Duodenal mucosa (tissue), 2 donors: ENCODE measurements at regions not wholly inside any gene's neighbourhood (a gene's known extent, or its start where the extent isn't known, plus 50 kb on each side); places are given as distances from the start of the nearest gene placed in this dataset.

Experiments
- H3K27ac ChIP-seq: one replicate; pipeline ENCODE4 v1.7.0; 2013; ENCODE audit warnings: low read depth, low read length
- H3K27me3 ChIP-seq, 2 donors: one replicate each; pipeline ENCODE4 v1.7.0; 2013; ENCODE audit warnings: low read length in 2 of 2, control low read depth in 1 of 2; ENCODE audit not compliant: insufficient read depth in 2 of 2, control insufficient read depth in 1 of 2
- H3K36me3 ChIP-seq, 2 donors: one replicate each; pipeline ENCODE4 v1.7.0; 2013; ENCODE audit warnings: low read length in 2 of 2, control low read depth in 1 of 2; ENCODE audit not compliant: insufficient read depth in 2 of 2, control insufficient read depth in 1 of 2
- H3K4me1 ChIP-seq, 2 donors: one replicate each; pipeline ENCODE4 v1.7.0; 2013; ENCODE audit warnings: low read length in 2 of 2, control low read depth in 1 of 2; ENCODE audit not compliant: insufficient read depth in 2 of 2, control insufficient read depth in 1 of 2
- H3K4me3 ChIP-seq, 2 donors: one replicate each; pipeline ENCODE4 v1.7.0; 2013; ENCODE audit warnings: low read length in 2 of 2, low read depth in 1 of 2
- H3K9ac ChIP-seq, 2 donors: one replicate each; pipeline ENCODE4 v1.7.0; 2013; ENCODE audit warnings: low read length in 2 of 2, low read depth in 1 of 2
- H3K9me3 ChIP-seq, 2 donors: one replicate each; pipeline ENCODE4 v1.7.0; 2013; ENCODE audit warnings: low read length in 2 of 2, control low read depth in 1 of 2; ENCODE audit not compliant: control insufficient read depth in 1 of 2

- H3K4me3 ChIP-seq: no peak overlapping the region
- no peak overlapping the region for H3K9ac ChIP-seq
- no peaks in the 10 kb centered on the region for H3K4me1 ChIP-seq
- H3K36me3 ChIP-seq: no peaks in the 10 kb centered on the region
- H3K9me3 ChIP-seq: no peaks in the 10 kb centered on the region
- no peaks in the 10 kb centered on the region for H3K27me3 ChIP-seq
- no peak overlapping the region for H3K27ac ChIP-seq
These were observed 164.2 kb upstream of the SLIT2 start for GRCh38 chr4:20087522-20087911.

- Histone ChIP-seq H3K9ac (no peak overlapping the region), H3K27ac (no peak overlapping the region), H3K4me3 (no peak overlapping the region), H3K36me3 (no peaks in the 10 kb centered on the region), H3K4me1 (no peaks in the 10 kb centered on the region), H3K27me3 (no peaks in the 10 kb centered on the region), H3K9me3 (no peaks in the 10 kb centered on the region)
These were observed 164.7 kb upstream of the SLIT2 start for GRCh38 chr4:20086799-20087521.

GRCh38 chr4:20086067-20086798 is 165.5 kb upstream of the SLIT2 start:
- Histone ChIP-seq H3K9me3 (no peaks in the 10 kb centered on the region), H3K27me3 (no peaks in the 10 kb centered on the region), H3K4me3 (no peak overlapping the region), H3K9ac (no peak overlapping the region), H3K27ac (no peak overlapping the region), H3K36me3 (no peaks in the 10 kb centered on the region), H3K4me1 (no peaks in the 10 kb centered on the region)

- Histone ChIP-seq H3K36me3 (no peaks in the 10 kb centered on the region), H3K9ac (no peak overlapping the region), H3K27ac (no peak overlapping the region), H3K27me3 (no peaks in the 10 kb centered on the region), H3K9me3 (no peaks in the 10 kb centered on the region), H3K4me1 (no peaks in the 10 kb centered on the region), H3K4me3 (no peak overlapping the region)
These were observed 166.1 kb upstream of the SLIT2 start for GRCh38 chr4:20085653-20086052.

GRCh38 chr4:20085156-20085555 is 166.5 kb upstream of the SLIT2 start:
- H3K27me3 ChIP-seq: no peaks in the 10 kb centered on the region
- H3K36me3 ChIP-seq: no peaks in the 10 kb centered on the region
- H3K9me3 ChIP-seq: no peaks in the 10 kb centered on the region
- no peak overlapping the region for H3K4me3 ChIP-seq
- no peak overlapping the region for H3K27ac ChIP-seq
- no peak overlapping the region for H3K9ac ChIP-seq
- H3K4me1 ChIP-seq: no peaks in the 10 kb centered on the region

- no peaks in the 10 kb centered on the region for H3K36me3 ChIP-seq
- no peak overlapping the region for H3K4me3 ChIP-seq
- no peaks in the 10 kb centered on the region for H3K9me3 ChIP-seq
- no peak overlapping the region for H3K9ac ChIP-seq
- H3K27ac ChIP-seq: no peak overlapping the region
- no peaks in the 10 kb centered on the region for H3K27me3 ChIP-seq
- no peaks in the 10 kb centered on the region for H3K4me1 ChIP-seq
These were observed 167.2 kb upstream of the SLIT2 start for GRCh38 chr4:20084488-20084887.

GRCh38 chr4:20078644-20079043 is 173.1 kb upstream of the SLIT2 start:
- Histone ChIP-seq H3K27me3 (no peaks in the 10 kb centered on the region), H3K4me3 (no peak overlapping the region), H3K4me1 (no peaks in the 10 kb centered on the region), H3K9ac (no peak overlapping the region), H3K9me3 (no peaks in the 10 kb centered on the region), H3K36me3 (no peaks in the 10 kb centered on the region), H3K27ac (no peak overlapping the region)

- Histone ChIP-seq H3K9me3 (no peaks in the 10 kb centered on the region), H3K27me3 (no peaks in the 10 kb centered on the region), H3K9ac (no peak overlapping the region), H3K36me3 (no peaks in the 10 kb centered on the region), H3K4me3 (no peak overlapping the region), H3K27ac (no peak overlapping the region), H3K4me1 (no peaks in the 10 kb centered on the region)
These were observed 176.3 kb upstream of the SLIT2 start for GRCh38 chr4:20075248-20075871.

- Histone ChIP-seq H3K4me1 (no peaks in the 10 kb centered on the region), H3K36me3 (no peaks in the 10 kb centered on the region), H3K27me3 (no peaks in the 10 kb centered on the region), H3K4me3 (no peak overlapping the region), H3K9ac (no peak overlapping the region), H3K27ac (no peak overlapping the region), H3K9me3 (no peaks in the 10 kb centered on the region)
These were observed 177.3 kb upstream of the SLIT2 start for GRCh38 chr4:20074450-20074849.

- H3K4me3 ChIP-seq: no peak overlapping the region
- no peak overlapping the region for H3K27ac ChIP-seq
- no peak overlapping the region for H3K9ac ChIP-seq
- H3K4me1 ChIP-seq: no peaks in the 10 kb centered on the region
- H3K36me3 ChIP-seq: no peaks in the 10 kb centered on the region
- no peaks in the 10 kb centered on the region for H3K9me3 ChIP-seq
- no peaks in the 10 kb centered on the region for H3K27me3 ChIP-seq
These were observed 185.8 kb upstream of the SLIT2 start for GRCh38 chr4:20065952-20066351.
